Testis (tissue), 2 donors: ENCODE measurements at regions not wholly inside any gene's neighbourhood (a gene's known extent, or its start where the extent isn't known, plus 50 kb on each side); places are given as distances from the start of the nearest gene placed in this dataset.

Source experiments
- DNase-seq: peaks from one replicate; pipeline ENCODE4 v3.0.0-alpha.2; 2019
- H3K27ac ChIP-seq, 2 donors: fragments of 200-600 bp; sonication (generic); one replicate each; pipeline ENCODE4 v1.5.1; 2019
- H3K27me3 ChIP-seq: fragments of 200-600 bp; sonication (generic); one replicate; pipeline ENCODE4 v1.5.1; 2019
- H3K36me3 ChIP-seq: fragments of 200-600 bp; sonication (generic); one replicate; pipeline ENCODE4 v1.5.1; 2017; ENCODE audit warnings: low read depth; ENCODE audit errors: missing control alignments
- H3K4me1 ChIP-seq: fragments of 200-600 bp; sonication (generic); one replicate; pipeline ENCODE4 v1.5.1; 2019
- H3K4me3 ChIP-seq, 2 donors: fragments of 200-600 bp; sonication (generic); one replicate each; pipeline ENCODE4 v1.5.1; 2017 to 2019
- H3K9me3 ChIP-seq: fragments of 200-600 bp; sonication (generic); one replicate; pipeline ENCODE4 v1.5.1; 2017
- POLR2A ChIP-seq: fragments of 450-650 bp; IDR thresholded peaks from one replicate; pipeline ENCODE4 v1.6.1; 2017; ENCODE audit warnings: antibody characterized with exemption, mild to moderate bottlenecking, moderate library complexity
- WGBS, 2 donors: methylation state at CpG; one replicate each; pipeline ENCODE4 v1.1.5; 2018; 5-methylcytosine and 5-hydroxymethylcytosine counted together
- intact Hi-C: fragments of 100-400 bp; cut with DNase I; formaldehyde crosslinking; loops from one replicate; pipeline ENCODE4 v1.15.1; 2023; ENCODE audit warnings: low total_unique reads
- small RNA-seq, 2 donors: library from RNA; depleted of rRNA; stranded (forward); fragments of <200 nt; gene quantifications; one replicate each; pipeline ENCODE3, GENCODE V24; 2016
- TF ChIP-seq, protein P1 (sequence below), 3 experiments: fragments of 450-650 bp in 2 of 3; fragments of 200-600 bp in 1 of 3; sonication (generic) in 1 of 3; IDR thresholded peaks; one replicate each; pipeline ENCODE4 v1.5.1; 2016 to 2019; ENCODE audit warnings: antibody characterized with exemption in 3 of 3, mild to moderate bottlenecking in 2 of 3, moderate library complexity in 1 of 3

GRCh38 chr11:17138562-17138961 lies 61.1 kb upstream of the RPS13 start:
- TF ChIP-seq, protein P1, sequence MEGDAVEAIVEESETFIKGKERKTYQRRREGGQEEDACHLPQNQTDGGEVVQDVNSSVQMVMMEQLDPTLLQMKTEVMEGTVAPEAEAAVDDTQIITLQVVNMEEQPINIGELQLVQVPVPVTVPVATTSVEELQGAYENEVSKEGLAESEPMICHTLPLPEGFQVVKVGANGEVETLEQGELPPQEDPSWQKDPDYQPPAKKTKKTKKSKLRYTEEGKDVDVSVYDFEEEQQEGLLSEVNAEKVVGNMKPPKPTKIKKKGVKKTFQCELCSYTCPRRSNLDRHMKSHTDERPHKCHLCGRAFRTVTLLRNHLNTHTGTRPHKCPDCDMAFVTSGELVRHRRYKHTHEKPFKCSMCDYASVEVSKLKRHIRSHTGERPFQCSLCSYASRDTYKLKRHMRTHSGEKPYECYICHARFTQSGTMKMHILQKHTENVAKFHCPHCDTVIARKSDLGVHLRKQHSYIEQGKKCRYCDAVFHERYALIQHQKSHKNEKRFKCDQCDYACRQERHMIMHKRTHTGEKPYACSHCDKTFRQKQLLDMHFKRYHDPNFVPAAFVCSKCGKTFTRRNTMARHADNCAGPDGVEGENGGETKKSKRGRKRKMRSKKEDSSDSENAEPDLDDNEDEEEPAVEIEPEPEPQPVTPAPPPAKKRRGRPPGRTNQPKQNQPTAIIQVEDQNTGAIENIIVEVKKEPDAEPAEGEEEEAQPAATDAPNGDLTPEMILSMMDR (IDR thresholded peaks at IDR 0.05) = no peak
- no peak for TF ChIP-seq POLR2A
- DNase-seq = no peak
- Histone ChIP-seq H3K36me3 (no peaks in the 10 kb centered on the region), H3K27me3 (no peaks in the 10 kb centered on the region), H3K27ac (no peak overlapping the region), H3K4me3 (no peak overlapping the region), H3K9me3 (no peaks in the 10 kb centered on the region), H3K4me1 (no peaks in the 10 kb centered on the region)
- 87 to 91% methylated on average over 4 of the region's 4 CpGs for WGBS, 2 donors
- intact Hi-C loops = no loop called here

- Histone ChIP-seq H3K9me3 (no peaks in the 10 kb centered on the region), H3K27me3 (no peaks in the 10 kb centered on the region), H3K4me1 (no peaks in the 10 kb centered on the region), H3K36me3 (no peaks in the 10 kb centered on the region), H3K4me3 (no peak overlapping the region), H3K27ac (no peak overlapping the region)
- TF ChIP-seq, protein P1 (IDR thresholded peaks at IDR 0.05) = no peak
- no peak for TF ChIP-seq POLR2A
- intact Hi-C loops = no loop called here
- DNase-seq = no peak
- WGBS, 2 donors = 92% methylated on average over 3 of the region's 3 CpGs
Measured at GRCh38 chr11:17135916-17136683, 58.6 kb upstream of the RPS13 start.

GRCh38 chr11:17132654-17133053 lies 55.2 kb upstream of the RPS13 start:
- DNase-seq = no peak
- H3K27me3 ChIP-seq = no peaks in the 10 kb centered on the region
- H3K9me3 ChIP-seq = no peaks in the 10 kb centered on the region
- no peak overlapping the region for H3K4me3 ChIP-seq
- no peaks in the 10 kb centered on the region for H3K4me1 ChIP-seq
- intact Hi-C loops = no loop called here
- no peaks in the 10 kb centered on the region for H3K36me3 ChIP-seq
- no peak overlapping the region for H3K27ac ChIP-seq
- TF ChIP-seq POLR2A = no peak
- TF ChIP-seq, protein P1 (IDR thresholded peaks at IDR 0.05) = no peak

- H3K9me3 ChIP-seq = no peaks in the 10 kb centered on the region
- H3K27ac ChIP-seq = no peak overlapping the region
- TF ChIP-seq, protein P1 (IDR thresholded peaks at IDR 0.05) = no peak
- no peak for TF ChIP-seq POLR2A
- intact Hi-C loops = no loop called here
- H3K4me3 ChIP-seq = no peak overlapping the region
- no peak for DNase-seq
- no peaks in the 10 kb centered on the region for H3K4me1 ChIP-seq
- H3K36me3 ChIP-seq = no peaks in the 10 kb centered on the region
- H3K27me3 ChIP-seq = no peaks in the 10 kb centered on the region
- WGBS, 2 donors = 87 to 97% methylated on average over 3 of the region's 3 CpGs
Measured at GRCh38 chr11:17129003-17129402, 51.5 kb upstream of the RPS13 start.

Small RNAs in the stretch of these regions (small RNA-seq; reads per million reads assigned to genes)
- gene AC126389.1 = 0 reads per million in 2 donors
